Activated CD4-positive, alpha-beta memory T cell treated with anti-CD3 and anti-CD28 coated beads, Interleukin-2, amount 10 ng/mL, durations not matched to agents 7 days and 5 days (primary cell): ENCODE measurements at regions not wholly inside any gene's neighbourhood (a gene's known extent, or its start where the extent isn't known, plus 50 kb on each side); places are given as distances from the start of the nearest gene placed in this dataset.
"Not testable (repeated sequence)": the region's sequence is repeated elsewhere in the genome, so short reads cannot be mapped to it uniquely, and the experiment has no call there.

Experiments
- CTCF ChIA-PET: fragments of 350-600 bp; sonication (Branson Sonifier 250); formaldehyde crosslinking; loops from one replicate; lab custom pipeline; 2021; ENCODE audit warnings: antibody characterized with exemption, inconsistent platforms; lab: Charles Lee
- POLR2A ChIA-PET: fragments of 350-600 bp; sonication (Branson Sonifier 250); formaldehyde crosslinking; loops from one replicate; lab custom pipeline; 2021; ENCODE audit warnings: antibody characterized with exemption; lab: Charles Lee
- DNase-seq: peaks from one replicate; pipeline ENCODE4 v3.0.0-alpha.2; 2020
- H3K27ac Mint-ChIP-seq: one replicate; pipeline ENCODE4 v1.8.0; 2021; ENCODE audit warnings: mild to moderate bottlenecking, mixed read lengths
- H3K27me3 Mint-ChIP-seq: one replicate; pipeline ENCODE4 v1.8.0; 2021; ENCODE audit warnings: mixed read lengths
- H3K36me3 Mint-ChIP-seq: one replicate; pipeline ENCODE4 v1.8.0; 2021; ENCODE audit warnings: low read depth, mixed read lengths
- H3K4me1 Mint-ChIP-seq: one replicate; pipeline ENCODE4 v1.8.0; 2021; ENCODE audit warnings: mixed read lengths
- H3K4me3 Mint-ChIP-seq: one replicate; pipeline ENCODE4 v1.8.0; 2021; ENCODE audit warnings: mild to moderate bottlenecking, mixed read lengths
- H3K9me3 Mint-ChIP-seq: one replicate; pipeline ENCODE4 v1.8.0; 2021; ENCODE audit warnings: mixed read lengths

DNA sequence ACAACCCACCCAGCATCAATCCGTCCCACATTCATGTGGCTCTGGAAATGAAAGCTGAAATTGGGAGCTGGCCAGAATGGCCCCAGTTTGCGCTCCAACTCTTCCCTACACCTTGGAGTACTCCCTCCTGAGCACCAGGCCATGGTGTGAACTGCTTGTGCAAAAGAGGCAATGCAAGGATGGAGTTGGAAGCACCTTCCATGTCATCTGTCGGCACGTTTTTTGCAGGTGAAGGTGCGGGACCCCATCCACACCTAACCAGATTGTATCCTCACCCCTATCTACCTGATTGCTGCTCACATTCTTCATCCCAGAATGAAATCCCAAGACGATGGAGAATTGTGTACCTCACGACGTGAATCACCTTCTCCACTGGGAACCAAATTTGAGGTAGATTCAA lies 136.6 kb upstream of the WSB1 start:
- H3K4me1 Mint-ChIP-seq: no peaks in the 10 kb centered on the region

DNA sequence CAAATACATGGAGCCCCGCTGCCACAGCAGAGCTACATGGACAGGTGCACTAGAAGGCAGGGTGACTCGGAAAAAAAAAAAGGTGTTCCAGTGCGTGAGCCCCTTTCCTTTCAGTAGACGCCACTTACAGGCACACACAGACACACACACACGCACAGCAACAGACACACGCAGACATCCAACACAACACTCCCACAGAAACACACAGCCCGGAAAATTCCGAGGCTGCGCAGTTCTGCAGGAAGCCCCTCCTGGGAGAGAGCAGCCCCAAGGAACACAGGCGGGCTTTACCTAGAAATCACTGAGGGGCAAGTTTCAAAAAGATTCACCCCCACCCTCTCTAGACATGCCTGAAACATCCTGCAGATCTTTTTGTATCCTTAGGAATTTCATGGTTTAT lies 136.0 kb upstream of the WSB1 start:
- Mint-ChIP-seq H3K27me3 (no peaks in the 10 kb centered on the region), H3K36me3 (no peaks in the 10 kb centered on the region), H3K27ac (no peak overlapping the region), H3K4me3 (no peak overlapping the region), H3K9me3 (peaks cover 2% of the 10 kb centered on the region), H3K4me1 (no peaks in the 10 kb centered on the region)
- POLR2A ChIA-PET: no interaction called here
- DNase-seq: no peak
- CTCF ChIA-PET: no interaction called here

More for the DNA sequence above, 136.6 kb upstream of the WSB1 start:
- Mint-ChIP-seq H3K36me3 (no peaks in the 10 kb centered on the region), H3K9me3 (no peaks in the 10 kb centered on the region), H3K27ac (no peak overlapping the region), H3K27me3 (no peaks in the 10 kb centered on the region), H3K4me3 (no peak overlapping the region)
- POLR2A ChIA-PET: no interaction called here
- DNase-seq: no peak
- CTCF ChIA-PET: no interaction called here

- DNase-seq: no peak
- H3K9me3 Mint-ChIP-seq: peaks cover 3% of the 10 kb centered on the region
- no peak overlapping the region for H3K4me3 Mint-ChIP-seq
- H3K27me3 Mint-ChIP-seq: no peaks in the 10 kb centered on the region
- no peaks in the 10 kb centered on the region for H3K4me1 Mint-ChIP-seq
- ChIA-PET POLR2A (no interaction called here), CTCF (no interaction called here)
- H3K27ac Mint-ChIP-seq: no peak overlapping the region
- no peaks in the 10 kb centered on the region for H3K36me3 Mint-ChIP-seq
Observed at GRCh38 chr17:27158382-27158781, 135.5 kb upstream of the WSB1 start.

- Mint-ChIP-seq H3K9me3 (peaks cover 10% of the 10 kb centered on the region), H3K4me1 (peaks cover 7% of the 10 kb centered on the region), H3K36me3 (peaks cover 17% of the 10 kb centered on the region), H3K4me3 (no peak overlapping the region), H3K27ac (no peak overlapping the region), H3K27me3 (no peaks in the 10 kb centered on the region)
- CTCF ChIA-PET: no interaction called here
- DNase-seq: no peak
- POLR2A ChIA-PET: no interaction called here
Observed at GRCh38 chr17:27180322-27180721, 113.6 kb upstream of the WSB1 start.

GRCh38 chr17:27181379-27181925 lies 112.5 kb upstream of the WSB1 start:
- H3K4me1 Mint-ChIP-seq, H3K27me3 Mint-ChIP-seq, H3K9me3 Mint-ChIP-seq, H3K4me3 Mint-ChIP-seq, DNase-seq, H3K27ac Mint-ChIP-seq, POLR2A ChIA-PET, CTCF ChIA-PET: not testable (repeated sequence)
- H3K36me3 Mint-ChIP-seq: peaks cover 17% of the 10 kb centered on the region

DNA sequence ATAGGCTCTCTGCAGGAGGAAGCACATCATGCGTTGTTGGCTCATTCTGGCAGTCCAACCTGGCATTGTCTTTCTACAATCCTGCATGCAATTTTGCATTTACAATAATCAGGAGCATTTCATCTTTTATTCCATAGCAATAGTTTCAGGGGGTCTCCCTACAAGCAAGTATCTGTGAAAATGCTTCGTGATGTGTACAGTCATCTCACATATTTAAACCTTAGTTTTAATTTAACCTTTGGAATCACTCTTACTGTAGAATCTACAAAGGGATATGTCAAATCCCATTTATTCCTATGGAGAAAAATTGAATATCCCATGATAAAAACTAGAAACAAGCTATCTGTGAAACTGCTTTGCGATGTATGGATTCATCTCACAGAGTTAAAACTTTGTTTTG lies 112.0 kb upstream of the WSB1 start:
- peaks cover 7% of the 10 kb centered on the region for H3K4me1 Mint-ChIP-seq
- no peak overlapping the region for H3K4me3 Mint-ChIP-seq
- POLR2A ChIA-PET: no interaction called here
- DNase-seq: no peak
- CTCF ChIA-PET: no interaction called here
- peaks cover 2% of the 10 kb centered on the region for H3K27me3 Mint-ChIP-seq
- no peak overlapping the region for H3K27ac Mint-ChIP-seq
- peaks cover 10% of the 10 kb centered on the region for H3K9me3 Mint-ChIP-seq
- peaks cover 17% of the 10 kb centered on the region for H3K36me3 Mint-ChIP-seq

- H3K36me3 Mint-ChIP-seq, POLR2A ChIA-PET, H3K4me3 Mint-ChIP-seq, H3K27ac Mint-ChIP-seq, H3K27me3 Mint-ChIP-seq, DNase-seq, H3K9me3 Mint-ChIP-seq: not testable (repeated sequence)
- CTCF ChIA-PET: interaction anchor here (2.5 kb wide), 1 partner anchor 135 kb away, joined by 12 read pairs; no protein-coding TSS in a partner anchor
- H3K4me1 Mint-ChIP-seq: peaks cover 14% of the 10 kb centered on the region
Observed at GRCh38 chr17:27197505-27197904, 96.4 kb upstream of the WSB1 start.

DNA sequence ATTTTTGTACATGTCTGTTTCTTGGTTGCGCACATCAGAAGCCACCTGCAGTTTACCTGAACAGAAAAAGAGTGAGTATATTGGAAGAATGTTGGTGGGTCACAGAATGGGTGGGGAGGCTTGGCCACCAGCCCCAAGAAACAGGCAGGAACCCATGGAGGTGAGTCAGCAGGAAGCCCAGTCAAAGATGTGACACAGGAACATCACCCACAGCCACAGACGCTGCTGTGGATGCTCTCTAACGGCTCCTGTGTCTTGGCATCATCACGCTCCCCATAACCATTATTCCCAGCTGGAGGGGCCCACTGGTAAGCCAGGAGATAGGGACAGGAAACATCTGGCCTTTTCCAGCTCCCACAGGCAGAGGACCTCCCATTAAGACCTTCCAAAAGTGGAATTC lies 94.0 kb upstream of the WSB1 start:
- POLR2A ChIA-PET: no interaction called here
- H3K27ac Mint-ChIP-seq: no peak overlapping the region
- H3K9me3 Mint-ChIP-seq: peaks cover 2% of the 10 kb centered on the region
- no peaks in the 10 kb centered on the region for H3K36me3 Mint-ChIP-seq
- H3K27me3 Mint-ChIP-seq: no peaks in the 10 kb centered on the region
- peaks cover 15% of the 10 kb centered on the region for H3K4me1 Mint-ChIP-seq
- CTCF ChIA-PET: interaction anchor here (1.0 kb wide), 1 partner anchor 133 kb away, joined by 3 read pairs; no protein-coding TSS in a partner anchor
- DNase-seq: peak; percentile 26
- H3K4me3 Mint-ChIP-seq: no peak overlapping the region

- POLR2A ChIA-PET: no interaction called here
- CTCF ChIA-PET: no interaction called here
- H3K4me1 Mint-ChIP-seq: peaks cover 17% of the 10 kb centered on the region
- H3K27ac Mint-ChIP-seq: no peak overlapping the region
- no peaks in the 10 kb centered on the region for H3K36me3 Mint-ChIP-seq
- no peaks in the 10 kb centered on the region for H3K27me3 Mint-ChIP-seq
- H3K9me3 Mint-ChIP-seq: no peaks in the 10 kb centered on the region
- H3K4me3 Mint-ChIP-seq: no peak overlapping the region
- no peak for DNase-seq
Observed at GRCh38 chr17:27200476-27200875, 93.4 kb upstream of the WSB1 start.

DNA sequence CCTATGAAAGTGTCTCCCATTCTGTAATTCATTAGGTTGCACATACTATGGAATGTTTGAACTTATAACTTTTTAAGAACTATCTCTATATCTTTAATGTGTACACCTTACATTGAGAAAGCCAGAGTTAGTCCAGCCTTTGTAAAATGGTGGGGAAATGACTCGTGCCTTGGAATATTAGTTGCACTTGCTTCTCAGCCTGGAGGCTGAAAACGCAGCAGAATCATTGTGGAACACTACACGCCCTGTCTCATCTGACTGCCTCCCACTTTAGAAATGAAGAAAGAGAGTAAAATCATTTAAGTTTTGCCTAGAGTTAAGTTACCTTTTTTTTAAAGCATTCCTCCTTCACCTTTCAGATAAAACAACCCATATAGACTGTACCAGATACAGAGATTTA lies 90.7 kb upstream of the WSB1 start:
- Mint-ChIP-seq H3K36me3 (peaks cover 5% of the 10 kb centered on the region), H3K27ac (no peak overlapping the region), H3K9me3 (no peaks in the 10 kb centered on the region), H3K27me3 (no peaks in the 10 kb centered on the region), H3K4me1 (peaks cover 23% of the 10 kb centered on the region), H3K4me3 (no peak overlapping the region)
- ChIA-PET CTCF (no interaction called here), POLR2A (interaction anchor here (1.2 kb wide), 1 partner anchor 92 kb away, joined by 3 read pairs; no protein-coding TSS in a partner anchor)
- DNase-seq: no peak

DNA sequence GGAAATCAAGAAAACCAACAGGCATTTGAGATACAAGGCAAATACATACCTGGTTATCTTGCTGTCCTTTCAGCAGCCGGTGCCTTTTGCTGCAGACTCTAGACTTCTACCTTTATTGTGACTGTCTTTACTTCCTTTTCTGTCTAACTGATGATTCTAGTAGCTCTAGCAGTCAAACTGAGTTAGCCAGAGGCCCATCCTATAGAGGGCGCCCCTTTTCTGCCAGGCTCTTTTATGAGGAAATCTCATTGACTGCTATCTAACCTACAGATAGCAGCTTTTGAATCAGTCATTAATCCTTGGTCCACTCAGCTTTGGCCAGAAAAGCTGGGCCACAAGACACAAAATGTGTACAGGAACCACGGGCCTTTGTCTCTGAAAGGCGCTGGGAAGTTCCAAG lies 87.5 kb upstream of the WSB1 start:
- no peak for DNase-seq
- H3K36me3 Mint-ChIP-seq: peaks cover 11% of the 10 kb centered on the region
- POLR2A ChIA-PET: interaction anchor here (0.8 to 2.2 kb wide), 3 partner anchors 12 to 89 kb away, joined by 3 to 8 read pairs (median 5); partner anchors contain the start of gene WSB1
- CTCF ChIA-PET: interaction anchor here (1.0 to 2.4 kb wide), 4 partner anchors 12 to 396 kb away, joined by 3 to 15 read pairs (median 4); no protein-coding TSS in a partner anchor
- no peaks in the 10 kb centered on the region for H3K9me3 Mint-ChIP-seq
- H3K4me1 Mint-ChIP-seq: peaks cover 9% of the 10 kb centered on the region
- H3K27me3 Mint-ChIP-seq: no peaks in the 10 kb centered on the region
- no peak overlapping the region for H3K27ac Mint-ChIP-seq
- no peak overlapping the region for H3K4me3 Mint-ChIP-seq

DNA sequence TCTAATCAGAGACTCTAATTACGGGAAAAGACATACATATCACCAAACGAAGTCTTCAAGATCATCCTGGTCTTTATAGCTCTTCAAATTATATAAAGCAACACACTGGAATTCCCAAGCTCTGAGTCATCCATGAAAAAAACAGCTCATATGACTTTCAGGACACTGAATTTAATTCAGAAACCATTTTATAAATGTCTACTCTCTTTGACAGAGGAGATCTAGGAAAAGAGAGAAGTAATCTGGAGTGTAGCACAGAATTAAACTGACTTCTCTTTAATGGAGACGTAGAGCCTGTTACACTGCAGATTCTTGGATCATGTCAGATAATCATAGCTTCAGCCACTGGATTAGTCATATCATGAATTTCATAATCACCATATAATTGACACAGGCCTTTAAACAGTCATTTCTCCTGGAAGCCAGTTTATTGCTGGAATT lies 86.8 kb upstream of the WSB1 start:
- ChIA-PET POLR2A (interaction anchor here (0.8 to 2.2 kb wide), 3 partner anchors 12 to 88 kb away, joined by 3 to 8 read pairs (median 5); partner anchors contain the start of gene WSB1), CTCF (interaction anchor here (1.0 to 2.4 kb wide), 4 partner anchors 12 to 395 kb away, joined by 3 to 15 read pairs (median 4); no protein-coding TSS in a partner anchor)
- peaks cover 11% of the 10 kb centered on the region for H3K36me3 Mint-ChIP-seq
- no peaks in the 10 kb centered on the region for H3K27me3 Mint-ChIP-seq
- no peak overlapping the region for H3K27ac Mint-ChIP-seq
- H3K4me3 Mint-ChIP-seq: no peak overlapping the region
- DNase-seq: no peak
- no peaks in the 10 kb centered on the region for H3K9me3 Mint-ChIP-seq
- peaks cover 9% of the 10 kb centered on the region for H3K4me1 Mint-ChIP-seq

DNA sequence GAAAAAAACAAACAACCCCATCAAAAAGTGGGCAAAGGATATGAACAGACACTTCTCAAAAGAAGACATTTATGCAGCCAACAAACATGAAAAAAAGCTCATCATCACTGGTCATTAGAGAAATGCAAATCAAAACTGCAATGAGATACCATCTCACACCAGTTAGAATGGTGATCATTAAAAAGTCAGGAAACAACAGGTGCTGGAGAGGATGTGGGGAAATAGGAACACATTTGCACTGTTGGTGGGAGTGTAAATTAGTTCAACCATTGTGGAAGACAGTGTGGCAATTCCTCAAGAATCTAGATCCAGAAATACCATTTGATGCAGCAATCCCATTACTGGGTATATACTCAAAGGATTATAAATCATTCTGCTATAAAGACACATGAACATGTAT lies 85.5 kb upstream of the WSB1 start:
- peaks cover 11% of the 10 kb centered on the region for H3K36me3 Mint-ChIP-seq
- H3K4me1 Mint-ChIP-seq, POLR2A ChIA-PET, CTCF ChIA-PET, DNase-seq, H3K4me3 Mint-ChIP-seq, H3K27ac Mint-ChIP-seq, H3K27me3 Mint-ChIP-seq, H3K9me3 Mint-ChIP-seq: not testable (repeated sequence)

- Mint-ChIP-seq H3K4me1 (peaks cover 9% of the 10 kb centered on the region), H3K27me3 (no peaks in the 10 kb centered on the region), H3K36me3 (peaks cover 11% of the 10 kb centered on the region), H3K27ac (no peak overlapping the region), H3K9me3 (peaks cover 2% of the 10 kb centered on the region), H3K4me3 (no peak overlapping the region)
- POLR2A ChIA-PET: no interaction called here
- CTCF ChIA-PET: no interaction called here
- DNase-seq: no peak
Observed at GRCh38 chr17:27209316-27209715, 84.6 kb upstream of the WSB1 start.
